KOPT-K1 (cell line): ENCODE measurements at regions not wholly inside any gene's neighbourhood (a gene's known extent, or its start where the extent isn't known, plus 50 kb on each side); places are given as distances from the start of the nearest gene placed in this dataset.
"Not testable (repeated sequence)": the region's sequence is repeated elsewhere in the genome, so short reads cannot be mapped to it uniquely, and the experiment has no call there.

ENCODE experiments used
- H3K27ac ChIP-seq: fragments of 200-600 bp; sonication (generic); 2 replicates; pipeline ENCODE4 v1.5.1; 2016; ENCODE audit warnings: antibody characterized with exemption, mild to moderate bottlenecking, low read depth, low read length; ENCODE audit not compliant: poor library complexity, severe bottlenecking
- H3K36me3 ChIP-seq: fragments of 200-600 bp; sonication (generic); 2 replicates; pipeline ENCODE4 v1.5.1; 2017; ENCODE audit warnings: antibody characterized with exemption, mild to moderate bottlenecking, low read length, moderate library complexity; ENCODE audit not compliant: insufficient read depth
- H3K9me3 ChIP-seq: fragments of 200-600 bp; sonication (generic); 2 replicates; pipeline ENCODE4 v1.5.1; 2017; ENCODE audit warnings: antibody characterized with exemption, low read length, mild to moderate bottlenecking; ENCODE audit not compliant: insufficient read depth, poor library complexity, severe bottlenecking

GRCh38 chr6:47180633-47181032, 129.1 kb downstream of the TNFRSF21 start:
- no peak overlapping the region for H3K27ac ChIP-seq
- H3K36me3 ChIP-seq: no peaks in the 10 kb centered on the region
- no peaks in the 10 kb centered on the region for H3K9me3 ChIP-seq

DNA sequence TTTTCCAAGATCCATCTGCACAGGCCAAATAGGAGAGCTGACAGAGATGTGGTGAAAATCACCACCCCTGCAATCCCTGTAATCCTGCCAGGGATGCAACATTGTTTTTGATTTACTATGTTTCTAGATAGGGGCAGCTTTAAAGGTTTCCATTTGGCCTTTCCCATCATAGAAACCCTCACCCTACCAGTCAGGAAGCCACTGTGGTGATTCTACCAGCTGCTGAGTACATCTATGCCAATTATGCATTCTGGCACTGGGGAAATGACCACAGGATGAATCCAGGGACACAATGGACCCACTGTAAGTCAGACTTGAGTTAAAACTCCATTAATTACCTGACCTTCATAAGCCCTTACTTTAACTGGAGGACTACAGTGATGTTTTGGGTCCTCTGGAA, 130.4 kb downstream of the TNFRSF21 start:
- Histone ChIP-seq H3K27ac (no peak overlapping the region), H3K36me3 (no peaks in the 10 kb centered on the region), H3K9me3 (no peaks in the 10 kb centered on the region)

GRCh38 chr6:47175656-47176055, 133.5 kb upstream of the ADGRF1 start:
- H3K36me3 ChIP-seq: no peaks in the 10 kb centered on the region

DNA sequence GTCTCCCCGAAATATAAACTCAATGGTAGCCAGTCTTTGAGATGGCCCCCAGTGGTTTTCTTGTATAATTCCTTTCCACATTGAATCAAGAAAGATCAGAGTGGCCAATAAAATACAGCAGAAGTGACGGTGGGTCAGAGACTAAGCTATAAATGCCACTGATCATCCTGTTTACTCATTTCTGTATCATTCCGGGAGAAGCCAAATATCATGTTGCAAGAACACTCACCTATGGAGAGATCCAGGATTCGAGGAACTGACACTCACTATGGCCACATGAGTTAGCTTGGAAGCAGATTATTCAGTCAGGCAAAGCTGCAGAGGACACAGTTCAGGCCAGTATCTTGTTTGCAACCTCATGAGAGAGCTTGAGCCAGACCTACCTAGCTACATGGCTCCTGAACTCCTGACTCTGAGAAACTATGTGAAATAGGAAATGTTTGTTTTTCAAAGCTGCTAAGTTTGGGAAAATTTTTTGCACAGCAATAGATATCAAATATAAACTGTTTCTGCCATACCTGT, 132.4 kb upstream of the ADGRF1 start:
- no peaks in the 10 kb centered on the region for H3K9me3 ChIP-seq
- no peaks in the 10 kb centered on the region for H3K36me3 ChIP-seq
- no peak overlapping the region for H3K27ac ChIP-seq

More at GRCh38 chr6:47175656-47176055, 133.5 kb upstream of the ADGRF1 start:
- Histone ChIP-seq H3K9me3 (no peaks in the 10 kb centered on the region), H3K27ac (no peak overlapping the region)

DNA sequence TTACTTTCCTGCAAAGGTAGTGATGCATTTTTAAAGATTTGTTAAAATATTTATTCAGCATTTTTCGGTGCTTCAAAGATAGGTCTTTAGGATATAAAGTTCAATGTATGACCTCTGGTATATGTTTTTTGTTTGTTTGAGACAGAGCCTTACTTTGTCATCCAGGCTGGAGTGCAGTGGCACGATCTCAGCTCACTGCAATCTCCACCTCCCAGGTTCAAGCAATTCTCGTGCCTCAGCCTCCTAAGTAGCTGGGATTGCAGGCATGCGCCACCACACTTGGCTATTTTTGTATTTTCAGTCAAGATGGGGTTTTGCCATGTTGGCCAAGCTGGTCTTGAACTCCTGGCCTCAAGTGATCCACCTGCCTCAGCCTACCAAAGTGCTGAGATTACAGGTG, 131.9 kb upstream of the ADGRF1 start:
- not testable (repeated sequence) for H3K36me3 ChIP-seq, H3K9me3 ChIP-seq, H3K27ac ChIP-seq

GRCh38 chr6:47173145-47173544, 131.0 kb upstream of the ADGRF1 start:
- H3K9me3 ChIP-seq, H3K36me3 ChIP-seq, H3K27ac ChIP-seq: not testable (repeated sequence)

- H3K36me3 ChIP-seq: no peaks in the 10 kb centered on the region
- H3K9me3 ChIP-seq: no peaks in the 10 kb centered on the region
- H3K27ac ChIP-seq: no peak overlapping the region
Observed at GRCh38 chr6:47170617-47170947, 128.4 kb upstream of the ADGRF1 start.

DNA sequence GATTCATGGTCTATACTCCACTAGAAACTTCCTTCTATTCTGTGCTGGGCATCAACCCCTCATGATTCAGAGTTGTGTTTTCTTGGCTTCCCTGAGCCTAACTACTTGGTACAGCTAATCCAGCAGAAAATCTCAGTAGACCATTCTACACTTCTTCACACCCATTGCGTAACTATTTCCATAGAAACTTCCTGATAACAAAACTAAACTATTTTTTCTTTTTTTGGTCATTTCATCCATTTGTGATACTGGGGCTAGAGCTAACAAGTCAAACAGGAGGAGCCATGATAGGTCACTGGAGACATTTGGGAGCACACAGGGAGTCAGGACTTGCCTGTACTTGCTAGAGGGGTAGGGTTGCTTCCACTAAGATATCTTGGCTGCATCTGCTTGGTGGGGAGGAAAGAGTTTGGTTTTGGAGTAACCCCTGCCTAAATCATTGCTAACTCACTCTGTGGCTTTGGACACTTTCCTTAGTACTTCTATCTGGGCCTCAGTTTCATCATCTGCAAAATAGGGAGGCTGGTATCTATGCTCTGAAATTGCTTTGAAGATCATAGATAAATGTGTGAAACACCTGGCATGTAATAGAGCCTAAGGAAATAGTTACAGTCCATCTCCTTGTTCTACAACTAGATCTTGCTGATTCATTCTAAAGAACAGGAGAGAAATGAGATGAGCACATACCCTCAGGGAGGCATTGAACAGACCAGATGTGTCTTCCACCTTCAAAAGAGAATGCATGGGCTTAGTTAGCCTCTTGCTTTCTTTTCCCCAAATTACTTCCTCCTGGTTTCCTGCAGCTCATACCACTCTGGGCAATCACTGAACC, 127.9 kb upstream of the ADGRF1 start:
- H3K27ac ChIP-seq: no peak overlapping the region
- H3K36me3 ChIP-seq: no peaks in the 10 kb centered on the region
- H3K9me3 ChIP-seq: no peaks in the 10 kb centered on the region

GRCh38 chr6:47168180-47168579, 126.0 kb upstream of the ADGRF1 start:
- Histone ChIP-seq H3K9me3 (no peaks in the 10 kb centered on the region), H3K36me3 (no peaks in the 10 kb centered on the region), H3K27ac (no peak overlapping the region)

- Histone ChIP-seq H3K27ac (no peak overlapping the region), H3K36me3 (no peaks in the 10 kb centered on the region), H3K9me3 (no peaks in the 10 kb centered on the region)
Observed at GRCh38 chr6:47165918-47166317, 123.8 kb upstream of the ADGRF1 start.

DNA sequence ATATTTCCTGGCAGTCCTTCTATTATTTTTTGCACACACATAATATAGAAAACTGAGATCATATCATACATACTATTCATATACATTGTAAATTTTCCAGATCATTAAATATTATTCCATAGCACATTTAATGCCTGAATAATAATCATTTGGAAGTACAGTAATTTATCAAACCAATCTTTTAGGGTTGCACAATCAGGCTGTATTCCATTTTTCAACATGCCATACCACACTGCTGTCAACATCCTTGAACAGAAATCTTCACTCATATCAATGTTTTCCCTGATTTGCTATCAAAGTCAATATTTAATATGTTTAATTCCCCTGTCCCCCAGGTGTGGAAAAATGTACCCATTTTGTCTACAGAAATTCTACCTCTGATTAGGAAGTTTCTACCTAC, 122.7 kb upstream of the ADGRF1 start:
- H3K36me3 ChIP-seq: no peaks in the 10 kb centered on the region
- no peaks in the 10 kb centered on the region for H3K9me3 ChIP-seq
- no peak overlapping the region for H3K27ac ChIP-seq

DNA sequence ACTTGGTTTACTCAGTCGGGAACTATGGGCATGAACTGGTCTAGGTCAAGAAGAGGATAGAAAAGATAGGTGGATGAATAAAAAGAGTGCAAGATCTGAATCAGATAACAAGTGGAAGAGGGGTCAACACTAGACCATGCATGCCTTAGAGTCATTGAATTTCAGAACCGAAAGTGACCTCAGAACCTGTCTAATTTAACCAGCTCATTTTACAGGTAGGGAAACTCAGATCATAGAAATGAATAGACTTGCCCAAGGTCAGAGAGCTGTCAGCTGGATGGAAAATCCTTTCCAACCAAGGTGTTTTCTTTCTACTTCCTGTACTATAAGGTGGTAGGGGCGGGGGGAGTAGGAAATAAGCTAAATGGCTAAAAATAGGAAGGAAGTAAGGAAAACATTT, 121.4 kb upstream of the ADGRF1 start:
- Histone ChIP-seq H3K36me3 (no peaks in the 10 kb centered on the region), H3K27ac (no peak overlapping the region), H3K9me3 (no peaks in the 10 kb centered on the region)

GRCh38 chr6:47162793-47163192, 120.7 kb upstream of the ADGRF1 start:
- Histone ChIP-seq H3K9me3 (no peaks in the 10 kb centered on the region), H3K36me3 (no peaks in the 10 kb centered on the region), H3K27ac (no peak overlapping the region)

DNA sequence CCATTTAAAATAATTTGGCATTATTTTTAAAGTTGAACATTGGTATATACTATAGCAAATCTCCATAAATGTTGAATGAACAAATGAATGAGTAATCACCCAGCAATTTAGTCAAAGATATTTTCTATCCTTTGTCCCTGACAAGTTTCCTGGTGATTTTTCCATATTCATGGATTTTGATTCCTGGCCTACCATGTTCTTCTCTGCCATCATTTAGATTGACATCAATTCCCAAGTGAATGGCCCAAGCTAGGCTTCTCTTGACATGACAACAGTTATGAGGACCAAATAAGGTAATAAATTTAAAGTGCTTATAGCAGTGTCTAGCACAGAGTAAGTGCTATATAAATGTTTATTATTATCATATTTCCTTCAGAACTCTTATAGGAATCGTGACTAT, 120.1 kb upstream of the ADGRF1 start:
- Histone ChIP-seq H3K9me3 (no peaks in the 10 kb centered on the region), H3K36me3 (no peaks in the 10 kb centered on the region), H3K27ac (no peak overlapping the region)

DNA sequence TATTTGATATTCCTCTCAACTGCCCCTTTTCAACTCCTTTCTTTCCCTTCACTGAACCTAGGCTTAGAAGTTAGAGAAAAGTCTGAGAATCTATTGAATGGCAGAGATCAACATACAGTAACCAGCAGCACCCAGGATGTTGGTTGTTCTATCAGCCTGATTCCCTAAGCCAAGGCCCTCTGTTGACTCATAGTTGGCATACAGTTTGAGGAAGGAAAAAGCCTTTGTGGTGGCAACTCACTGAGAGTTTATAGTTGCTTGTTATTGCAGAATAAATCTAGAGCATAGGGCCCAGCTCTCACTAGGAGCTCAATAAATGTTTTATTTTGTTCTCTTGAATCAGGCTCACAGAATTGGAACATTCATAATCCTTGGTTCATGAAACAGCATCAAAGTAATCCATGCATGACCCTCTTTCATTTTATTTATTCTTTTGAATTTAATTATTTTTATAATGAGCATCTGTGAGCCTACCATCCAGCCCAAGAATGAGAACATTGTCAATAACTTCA, 119.1 kb upstream of the ADGRF1 start:
- Histone ChIP-seq H3K9me3 (no peaks in the 10 kb centered on the region), H3K36me3 (no peaks in the 10 kb centered on the region), H3K27ac (no peak overlapping the region)

- Histone ChIP-seq H3K27ac (no peak overlapping the region), H3K9me3 (no peaks in the 10 kb centered on the region), H3K36me3 (no peaks in the 10 kb centered on the region)
Observed at GRCh38 chr6:47160702-47161101, 118.6 kb upstream of the ADGRF1 start.
